ENCODE measurements at regions not wholly inside any gene's neighbourhood (a gene's known extent, or its start where the extent isn't known, plus 50 kb on each side); places are given as distances from the start of the nearest gene placed in this dataset.

DNA sequence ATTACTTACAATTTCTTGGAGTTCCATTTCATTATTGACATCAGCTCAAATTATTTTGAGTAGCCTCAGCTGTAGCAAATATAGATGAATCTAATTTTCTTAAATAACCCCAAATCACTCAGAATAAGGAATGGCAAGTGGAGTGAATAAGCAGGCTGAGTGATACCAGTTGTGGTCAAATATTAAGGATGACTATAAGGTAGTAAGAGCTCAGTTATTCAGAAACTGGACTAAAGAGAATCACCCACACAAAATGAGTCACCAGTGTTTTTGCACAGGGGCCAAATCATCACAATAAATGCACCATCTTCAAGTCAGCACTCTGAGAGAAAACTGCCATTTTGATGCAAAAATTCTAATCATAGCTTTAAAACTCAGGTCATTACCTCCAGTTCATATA is 128.9 kb upstream of the TARS1 start:
- no peak for DNase-seq
- Histone ChIP-seq H4K20me1 (ENCODE audit: insufficient read depth, low read length) (no peaks in the 10 kb centered on the region), H3K27ac (ENCODE audit: low read length) (no peak overlapping the region), H3K4me1 (ENCODE audit: low read length) (no peaks in the 10 kb centered on the region), H3K4me3 (ENCODE audit: low read length) (no peak overlapping the region), H3K79me2 (ENCODE audit: low read length) (no peaks in the 10 kb centered on the region), H2AFZ (ENCODE audit: low read length) (no peak overlapping the region), H3K36me3 (replicated peaks; ENCODE audit: insufficient read depth, low read length) (no peaks in the 10 kb centered on the region), H3K9ac (ENCODE audit: low read length) (no peak overlapping the region), H3K9me3 (replicated peaks; ENCODE audit: insufficient read depth, low read length) (no peaks in the 10 kb centered on the region), H3K9me2 (replicated peaks; ENCODE audit: insufficient read depth, low read length) (no peaks in the 10 kb centered on the region), H3F3A (ENCODE audit: insufficient read depth, low read length) (no peaks in the 10 kb centered on the region), H3K4me2 (ENCODE audit: low read depth, low read length) (no peak overlapping the region), H3K27me3 (replicated peaks; ENCODE audit: insufficient read depth, low read length) (no peaks in the 10 kb centered on the region)
- TF ChIP-seq, protein P1, sequence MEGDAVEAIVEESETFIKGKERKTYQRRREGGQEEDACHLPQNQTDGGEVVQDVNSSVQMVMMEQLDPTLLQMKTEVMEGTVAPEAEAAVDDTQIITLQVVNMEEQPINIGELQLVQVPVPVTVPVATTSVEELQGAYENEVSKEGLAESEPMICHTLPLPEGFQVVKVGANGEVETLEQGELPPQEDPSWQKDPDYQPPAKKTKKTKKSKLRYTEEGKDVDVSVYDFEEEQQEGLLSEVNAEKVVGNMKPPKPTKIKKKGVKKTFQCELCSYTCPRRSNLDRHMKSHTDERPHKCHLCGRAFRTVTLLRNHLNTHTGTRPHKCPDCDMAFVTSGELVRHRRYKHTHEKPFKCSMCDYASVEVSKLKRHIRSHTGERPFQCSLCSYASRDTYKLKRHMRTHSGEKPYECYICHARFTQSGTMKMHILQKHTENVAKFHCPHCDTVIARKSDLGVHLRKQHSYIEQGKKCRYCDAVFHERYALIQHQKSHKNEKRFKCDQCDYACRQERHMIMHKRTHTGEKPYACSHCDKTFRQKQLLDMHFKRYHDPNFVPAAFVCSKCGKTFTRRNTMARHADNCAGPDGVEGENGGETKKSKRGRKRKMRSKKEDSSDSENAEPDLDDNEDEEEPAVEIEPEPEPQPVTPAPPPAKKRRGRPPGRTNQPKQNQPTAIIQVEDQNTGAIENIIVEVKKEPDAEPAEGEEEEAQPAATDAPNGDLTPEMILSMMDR (IDR thresholded peaks at IDR 0.05; ENCODE audit: low read length) = no peak
- TF ChIP-seq EZH2phosphoT487 (IDR thresholded peaks at IDR 0.05; ENCODE audit: low read length) (no peak), EZH2 (optimal IDR thresholded peaks at IDR 0.05; ENCODE audit: low read depth, low read length) (no peak)

DNA sequence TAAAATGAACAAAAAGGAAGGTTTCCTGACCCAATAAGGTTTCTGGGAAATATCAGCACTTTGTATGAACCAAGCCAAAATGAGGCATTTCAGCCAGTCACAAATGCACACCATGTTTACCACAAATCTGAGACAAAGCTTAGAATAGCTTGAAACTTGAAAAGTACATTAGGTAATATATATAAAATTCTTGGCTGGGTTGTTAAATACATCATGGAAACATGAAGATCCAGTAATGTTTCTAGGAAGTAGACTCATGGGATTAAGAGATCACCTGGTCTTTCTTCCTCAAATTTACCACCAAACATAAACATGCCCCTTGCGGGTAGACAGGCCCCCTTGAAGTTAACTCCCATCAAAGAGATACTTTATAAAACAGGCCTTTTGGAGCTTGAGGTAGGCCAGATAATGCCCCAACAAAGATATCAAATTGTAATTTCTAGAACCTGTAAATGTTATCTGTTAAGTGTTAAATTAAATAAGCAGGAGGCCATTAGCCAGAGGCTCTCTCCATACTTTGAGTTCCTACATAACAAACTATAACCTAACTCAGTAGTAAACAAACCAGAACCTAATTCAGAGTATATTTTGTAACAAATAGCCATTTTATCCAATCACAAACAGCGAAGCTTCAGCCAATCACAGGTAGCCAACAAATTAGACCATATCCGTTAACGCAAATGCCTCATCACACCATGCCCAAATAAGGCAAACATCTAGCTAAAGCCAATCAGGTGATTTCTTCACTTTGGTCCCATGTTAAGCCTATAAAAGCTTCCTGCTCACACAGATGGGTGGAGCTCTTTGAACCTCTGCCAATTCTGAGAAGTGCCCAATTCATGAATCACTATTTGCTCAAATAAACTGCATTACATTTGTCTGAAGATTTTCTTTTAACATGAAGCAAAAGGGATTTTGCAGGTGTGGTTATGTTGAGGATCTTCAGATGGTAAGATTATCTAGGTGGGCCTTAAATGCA is 127.9 kb upstream of the TARS1 start:
- Histone ChIP-seq H3K27ac (ENCODE audit: low read length) (no peak overlapping the region), H3K4me3 (ENCODE audit: low read length) (no peak overlapping the region), H3K9me2 (replicated peaks; ENCODE audit: insufficient read depth, low read length) (no peaks in the 10 kb centered on the region), H3F3A (ENCODE audit: insufficient read depth, low read length) (no peaks in the 10 kb centered on the region), H3K27me3 (replicated peaks; ENCODE audit: insufficient read depth, low read length) (no peaks in the 10 kb centered on the region), H4K20me1 (ENCODE audit: insufficient read depth, low read length) (no peaks in the 10 kb centered on the region), H3K4me2 (ENCODE audit: low read depth, low read length) (no peak overlapping the region), H3K9me3 (replicated peaks; ENCODE audit: insufficient read depth, low read length) (no peaks in the 10 kb centered on the region), H3K4me1 (ENCODE audit: low read length) (no peaks in the 10 kb centered on the region), H3K79me2 (ENCODE audit: low read length) (no peaks in the 10 kb centered on the region), H3K9ac (ENCODE audit: low read length) (no peak overlapping the region), H2AFZ (ENCODE audit: low read length) (no peak overlapping the region), H3K36me3 (replicated peaks; ENCODE audit: insufficient read depth, low read length) (no peaks in the 10 kb centered on the region)
- no peak for DNase-seq
- no peak for TF ChIP-seq EZH2 (optimal IDR thresholded peaks at IDR 0.05; ENCODE audit: low read depth, low read length)
- TF ChIP-seq EZH2phosphoT487 (IDR thresholded peaks at IDR 0.05; ENCODE audit: low read length) = no peak
- TF ChIP-seq, protein P1 (IDR thresholded peaks at IDR 0.05; ENCODE audit: low read length) = no peak

DNA sequence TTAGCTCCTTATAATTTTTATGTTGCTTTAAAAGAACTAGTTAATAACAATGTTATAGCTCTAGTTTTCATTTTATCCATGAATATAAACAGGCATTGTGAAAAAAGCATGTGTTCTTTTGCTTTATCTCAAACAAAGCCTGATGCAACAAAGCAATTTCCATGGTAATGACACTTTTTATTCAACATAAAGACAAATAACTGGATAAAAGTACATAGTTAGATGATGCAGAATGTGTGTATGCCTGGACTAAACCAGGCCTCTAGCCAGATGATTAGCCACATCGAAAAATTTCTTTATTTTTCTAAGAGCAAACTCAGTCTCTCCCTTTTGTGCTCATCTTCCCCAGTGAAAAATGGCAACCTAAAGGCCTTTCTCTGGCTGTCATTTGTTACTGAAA is 125.6 kb upstream of the TARS1 start:
- H2AFZ ChIP-seq (ENCODE audit: low read length) = no peak overlapping the region
- no peaks in the 10 kb centered on the region for H3F3A ChIP-seq (ENCODE audit: insufficient read depth, low read length)
- no peaks in the 10 kb centered on the region for H3K9me3 ChIP-seq (replicated peaks; ENCODE audit: insufficient read depth, low read length)
- no peaks in the 10 kb centered on the region for H3K4me1 ChIP-seq (ENCODE audit: low read length)
- no peaks in the 10 kb centered on the region for H3K79me2 ChIP-seq (ENCODE audit: low read length)
- DNase-seq = no peak
- H3K9ac ChIP-seq (ENCODE audit: low read length) = no peak overlapping the region
- no peaks in the 10 kb centered on the region for H4K20me1 ChIP-seq (ENCODE audit: insufficient read depth, low read length)
- no peaks in the 10 kb centered on the region for H3K36me3 ChIP-seq (replicated peaks; ENCODE audit: insufficient read depth, low read length)
- H3K27ac ChIP-seq (ENCODE audit: low read length) = no peak overlapping the region
- H3K9me2 ChIP-seq (replicated peaks; ENCODE audit: insufficient read depth, low read length) = no peaks in the 10 kb centered on the region
- H3K4me2 ChIP-seq (ENCODE audit: low read depth, low read length) = no peak overlapping the region
- no peak overlapping the region for H3K4me3 ChIP-seq (ENCODE audit: low read length)
- TF ChIP-seq EZH2phosphoT487 (IDR thresholded peaks at IDR 0.05; ENCODE audit: low read length) (no peak), EZH2 (optimal IDR thresholded peaks at IDR 0.05; ENCODE audit: low read depth, low read length) (no peak)
- TF ChIP-seq, protein P1 (IDR thresholded peaks at IDR 0.05; ENCODE audit: low read length) = no peak
- no peaks in the 10 kb centered on the region for H3K27me3 ChIP-seq (replicated peaks; ENCODE audit: insufficient read depth, low read length)
